GM19351 (cell line): ENCODE measurements at regions not wholly inside any gene's neighbourhood (a gene's known extent, or its start where the extent isn't known, plus 50 kb on each side); places are given as distances from the start of the nearest gene placed in this dataset.

Experiments
- ATAC-seq: cut with Tn5 transposase; IDR thresholded peaks from one replicate; pipeline ENCODE4 v1.9.1; 2021; ENCODE audit warnings: mild to moderate bottlenecking, moderate library complexity; ENCODE audit not compliant: unreplicated experiment

- ATAC-seq = no peak
Observed at GRCh38 chr14:97748616-97749015, 951.4 kb downstream of the VRK1 start.

- ATAC-seq = no peak
Observed at GRCh38 chr14:97757491-97757890, 960.3 kb downstream of the VRK1 start.

- no peak for ATAC-seq
Observed at GRCh38 chr14:97760050-97760449, 962.9 kb downstream of the VRK1 start.

GRCh38 chr14:97762386-97762785 is 965.2 kb downstream of the VRK1 start:
- ATAC-seq = no peak

- ATAC-seq = no peak
Observed at GRCh38 chr14:97771340-97772045, 974.3 kb downstream of the VRK1 start.

GRCh38 chr14:97773598-97773997 is 976.4 kb downstream of the VRK1 start:
- ATAC-seq = no peak

- no peak for ATAC-seq
Observed at GRCh38 chr14:97776890-97777558, 979.8 kb downstream of the VRK1 start.

- ATAC-seq = no peak
Observed at GRCh38 chr14:97777622-97778355, 980.6 kb downstream of the VRK1 start.

GRCh38 chr14:97779140-97779539 is 982.0 kb downstream of the VRK1 start:
- no peak for ATAC-seq

- ATAC-seq = no peak
Observed at GRCh38 chr14:97780804-97781203, 983.6 kb downstream of the VRK1 start.

- no peak for ATAC-seq
Observed at GRCh38 chr14:97781961-97782360, 984.8 kb downstream of the VRK1 start.

GRCh38 chr14:97782871-97783414 is 985.8 kb downstream of the VRK1 start:
- ATAC-seq = no peak

- no peak for ATAC-seq
Observed at GRCh38 chr14:97785495-97785894, 988.3 kb downstream of the VRK1 start.

- ATAC-seq = peak; percentile 45
Observed at GRCh38 chr14:97788364-97788763, 991.2 kb downstream of the VRK1 start.

- ATAC-seq = peak; percentile 9
Observed at GRCh38 chr14:97788846-97789526, 991.8 kb downstream of the VRK1 start.

- no peak for ATAC-seq
Observed at GRCh38 chr14:97791072-97791471, 993.9 kb downstream of the VRK1 start.

- ATAC-seq = no peak
Observed at GRCh38 chr14:97791906-97792305, 994.7 kb downstream of the VRK1 start.

- no peak for ATAC-seq
Observed at GRCh38 chr14:97796511-97796910, 999.3 kb downstream of the VRK1 start.

- ATAC-seq = no peak
Observed at GRCh38 chr14:97798176-97798575, 1001.0 kb downstream of the VRK1 start.

GRCh38 chr14:97802430-97803373 is 1005.5 kb downstream of the VRK1 start:
- ATAC-seq = no peak
